Activated T-cell treated with anti-CD3 and anti-CD28 coated beads, Interleukin-2, amount 50 U/mL, for 72 hours (primary cell): ENCODE measurements at regions not wholly inside any gene's neighbourhood (a gene's known extent, or its start where the extent isn't known, plus 50 kb on each side); places are given as distances from the start of the nearest gene placed in this dataset.
"Not testable (repeated sequence)": the region's sequence is repeated elsewhere in the genome, so short reads cannot be mapped to it uniquely, and the experiment has no call there.

Source experiments
- ATAC-seq, 2 donors: fragments of 150-1000 bp; cut with Tn5 transposase; replicated peaks in 1 of 2; 2 replicates each; pipeline ENCODE4 v1.10.0; 2021; ENCODE audit warnings: moderate library complexity in 2 of 2, mild to moderate bottlenecking in 1 of 2
- DNase-seq, 2 donors: peaks; one replicate each; pipeline ENCODE4 v3.0.0; 2021 to 2022; ENCODE audit warnings: mixed read lengths in 1 of 2
- H3K27ac Mint-ChIP-seq: one replicate; pipeline ENCODE4 v1.8.0; 2022; ENCODE audit warnings: mild to moderate bottlenecking, moderate library complexity, mixed read lengths
- H3K27me3 Mint-ChIP-seq: one replicate; pipeline ENCODE4 v1.8.0; 2022; ENCODE audit warnings: low read depth, mixed read lengths
- H3K36me3 Mint-ChIP-seq, 2 donors: one replicate each; pipeline ENCODE4 v1.8.0; 2022; ENCODE audit warnings: mixed read lengths in 2 of 2, mild to moderate bottlenecking in 1 of 2; ENCODE audit not compliant: insufficient read depth in 2 of 2
- H3K4me1 Mint-ChIP-seq: one replicate; pipeline ENCODE4 v1.8.0; 2022; ENCODE audit warnings: low read depth, mixed read lengths
- H3K4me3 Mint-ChIP-seq, 2 donors: one replicate each; pipeline ENCODE4 v1.8.0; 2022; ENCODE audit warnings: mild to moderate bottlenecking in 2 of 2, mixed read lengths in 2 of 2, moderate library complexity in 2 of 2
- H3K9me3 Mint-ChIP-seq, 2 donors: one replicate each; pipeline ENCODE4 v1.8.0; 2022; ENCODE audit warnings: mixed read lengths in 2 of 2

DNA sequence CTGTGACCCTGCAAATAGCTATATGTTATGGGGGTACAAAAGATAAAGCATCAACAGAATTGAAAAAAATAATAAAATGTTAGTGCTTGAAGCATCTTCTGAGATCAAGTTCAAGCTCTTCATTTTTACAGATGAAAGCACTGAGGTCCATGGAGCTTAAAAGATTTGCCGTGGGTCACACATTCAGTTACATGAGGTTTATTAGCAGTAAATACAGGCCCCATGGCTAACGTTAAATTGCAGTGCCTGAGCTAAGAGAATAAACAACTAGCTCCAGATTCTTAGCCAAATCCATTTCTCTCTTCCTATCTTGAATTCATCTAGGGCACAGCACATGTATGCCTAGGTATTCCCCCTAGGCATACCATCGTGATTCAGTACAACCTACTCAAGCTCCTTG lies 2052.7 kb upstream of the C9orf72 start:
- no peak overlapping the region for H3K4me3 Mint-ChIP-seq
- no peaks in the 10 kb centered on the region for H3K36me3 Mint-ChIP-seq
- H3K27me3 Mint-ChIP-seq = no peaks in the 10 kb centered on the region
- no peak overlapping the region for H3K27ac Mint-ChIP-seq
- ATAC-seq (no peak), DNase-seq (no peak)
- H3K4me1 Mint-ChIP-seq = no peaks in the 10 kb centered on the region
- peaks cover 3 to 6% of the 10 kb centered on the region in 2 donors for H3K9me3 Mint-ChIP-seq

DNA sequence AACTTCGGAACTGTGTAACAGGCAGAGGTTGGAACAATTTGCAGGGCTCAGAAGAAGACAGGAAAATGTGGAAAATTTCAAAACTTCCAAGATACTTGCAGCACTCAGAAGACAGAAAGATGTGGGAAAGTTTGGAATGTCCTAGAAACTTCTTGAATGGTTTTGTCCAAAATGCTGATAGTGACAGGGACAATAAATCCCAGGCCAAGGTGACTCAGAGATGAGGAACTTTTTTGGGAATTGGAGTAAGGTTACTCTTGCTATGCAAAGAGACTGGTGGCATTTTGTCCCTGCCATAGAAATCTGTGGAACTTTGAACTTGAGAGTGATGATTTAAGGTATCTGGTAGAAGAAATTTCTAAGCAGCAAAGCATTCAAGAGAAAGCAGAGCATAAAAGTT lies 2055.6 kb upstream of the C9orf72 start:
- H3K4me3 Mint-ChIP-seq, H3K4me1 Mint-ChIP-seq, DNase-seq, H3K9me3 Mint-ChIP-seq, H3K27me3 Mint-ChIP-seq, H3K36me3 Mint-ChIP-seq, H3K27ac Mint-ChIP-seq, ATAC-seq: not testable (repeated sequence)

DNA sequence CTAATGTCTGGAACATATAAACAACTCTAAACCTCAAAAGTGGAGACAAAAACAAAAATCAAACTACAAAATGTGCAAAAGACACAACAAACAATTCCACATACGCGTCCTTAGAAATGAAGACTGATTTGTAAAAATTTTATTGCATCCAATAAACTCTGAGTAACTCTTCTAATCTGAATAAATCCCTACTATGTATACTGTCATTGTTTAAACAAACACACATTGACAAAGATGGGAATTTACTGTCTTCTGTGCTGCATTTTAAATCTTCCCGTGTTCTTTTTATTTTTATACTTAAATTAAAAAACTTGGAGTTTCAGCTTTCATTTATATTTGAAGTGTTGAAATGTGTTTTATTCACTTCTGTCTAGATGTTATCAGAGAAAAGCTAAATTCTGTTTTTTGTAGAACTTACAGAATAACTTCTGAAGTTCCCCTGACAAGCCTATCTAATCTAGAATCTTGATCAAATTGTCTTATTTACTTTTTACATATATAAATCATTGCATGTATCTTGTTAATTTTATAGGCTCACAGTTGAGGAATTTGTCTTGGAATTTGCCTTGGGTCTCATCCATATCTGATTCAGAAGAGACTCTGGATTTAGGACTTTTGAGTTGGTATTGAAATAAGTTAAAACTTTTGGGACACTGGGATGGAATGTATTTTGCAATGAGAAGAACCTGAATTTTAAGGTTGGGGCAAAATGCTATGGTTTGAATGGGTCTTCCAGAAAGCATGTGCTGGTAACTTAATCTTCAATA lies 2064.4 kb upstream of the C9orf72 start:
- Mint-ChIP-seq H3K4me3 (no peak overlapping the region), H3K27ac (no peak overlapping the region), H3K9me3 (peaks cover 0 to 3% of the 10 kb centered on the region in 2 donors), H3K27me3 (no peaks in the 10 kb centered on the region), H3K4me1 (no peaks in the 10 kb centered on the region), H3K36me3 (no peaks in the 10 kb centered on the region)
- ATAC-seq (no peak), DNase-seq (no peak)

- Mint-ChIP-seq H3K9me3 (no peaks in the 10 kb centered on the region), H3K4me3 (no peak overlapping the region), H3K27ac (no peak overlapping the region), H3K36me3 (no peaks in the 10 kb centered on the region), H3K4me1 (no peaks in the 10 kb centered on the region), H3K27me3 (no peaks in the 10 kb centered on the region)
- ATAC-seq = no peak
- no peak for DNase-seq
These were observed 2067.2 kb upstream of the C9orf72 start for GRCh38 chr9:29640507-29640906.

- no peaks in the 10 kb centered on the region for H3K36me3 Mint-ChIP-seq
- peaks cover 0 to 1% of the 10 kb centered on the region in 2 donors for H3K9me3 Mint-ChIP-seq
- H3K27me3 Mint-ChIP-seq = no peaks in the 10 kb centered on the region
- DNase-seq (no peak), ATAC-seq (no peak)
- no peak overlapping the region for H3K27ac Mint-ChIP-seq
- H3K4me1 Mint-ChIP-seq = no peaks in the 10 kb centered on the region
- H3K4me3 Mint-ChIP-seq = no peak overlapping the region
These were observed 2071.2 kb upstream of the C9orf72 start for GRCh38 chr9:29644514-29644913.

- H3K4me1 Mint-ChIP-seq = no peaks in the 10 kb centered on the region
- H3K36me3 Mint-ChIP-seq = no peaks in the 10 kb centered on the region
- no peaks in the 10 kb centered on the region for H3K27me3 Mint-ChIP-seq
- no peak overlapping the region for H3K4me3 Mint-ChIP-seq
- ATAC-seq (no peak), DNase-seq (no peak)
- peaks cover 0 to 1% of the 10 kb centered on the region in 2 donors for H3K9me3 Mint-ChIP-seq
- H3K27ac Mint-ChIP-seq = no peak overlapping the region
These were observed 2074.2 kb upstream of the C9orf72 start for GRCh38 chr9:29647451-29647850.

DNA sequence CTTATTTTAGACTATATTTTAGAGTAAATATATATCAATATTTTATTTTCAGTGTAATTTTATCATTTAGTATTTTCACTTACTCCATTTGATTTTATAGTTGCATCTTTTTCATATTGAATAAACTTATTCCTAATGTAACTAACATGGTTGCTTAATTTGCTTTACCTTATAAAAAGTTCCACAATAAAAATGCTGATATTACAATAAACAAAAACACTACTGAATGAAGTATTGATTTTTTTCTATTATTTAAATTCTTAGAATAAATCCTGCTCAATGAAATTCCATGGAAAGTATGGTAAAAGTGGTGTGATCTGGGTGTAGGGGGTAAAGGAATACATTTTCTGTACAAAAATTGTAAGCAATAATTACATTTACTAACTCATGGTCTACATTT lies 2074.9 kb upstream of the C9orf72 start:
- Mint-ChIP-seq H3K36me3 (no peaks in the 10 kb centered on the region), H3K27me3 (no peaks in the 10 kb centered on the region), H3K4me1 (no peaks in the 10 kb centered on the region), H3K4me3 (no peak overlapping the region), H3K27ac (no peak overlapping the region), H3K9me3 (peaks cover 0 to 1% of the 10 kb centered on the region in 2 donors)
- no peak for ATAC-seq
- no peak for DNase-seq

DNA sequence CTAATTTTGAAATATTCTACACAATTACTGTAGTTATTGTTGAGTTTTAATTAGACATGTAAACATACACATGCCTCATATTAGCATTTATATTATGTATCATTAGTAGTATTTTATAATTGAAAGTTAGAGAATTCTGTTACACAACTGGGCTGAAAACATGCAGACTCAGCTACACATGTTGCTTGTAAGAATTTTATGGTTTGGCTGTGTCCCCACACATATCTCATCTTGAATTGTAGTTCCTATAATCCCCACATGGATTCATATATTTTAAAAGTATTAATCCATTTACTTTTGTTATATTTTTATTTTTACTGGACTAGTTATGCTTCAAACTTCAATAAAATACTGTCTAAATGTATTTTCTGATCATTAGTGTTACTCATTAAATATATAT lies 2075.3 kb upstream of the C9orf72 start:
- no peak overlapping the region for H3K27ac Mint-ChIP-seq
- no peak for ATAC-seq
- peaks cover 0 to 1% of the 10 kb centered on the region in 2 donors for H3K9me3 Mint-ChIP-seq
- H3K4me1 Mint-ChIP-seq = no peaks in the 10 kb centered on the region
- H3K36me3 Mint-ChIP-seq = no peaks in the 10 kb centered on the region
- H3K27me3 Mint-ChIP-seq = no peaks in the 10 kb centered on the region
- no peak for DNase-seq
- no peak overlapping the region for H3K4me3 Mint-ChIP-seq

DNA sequence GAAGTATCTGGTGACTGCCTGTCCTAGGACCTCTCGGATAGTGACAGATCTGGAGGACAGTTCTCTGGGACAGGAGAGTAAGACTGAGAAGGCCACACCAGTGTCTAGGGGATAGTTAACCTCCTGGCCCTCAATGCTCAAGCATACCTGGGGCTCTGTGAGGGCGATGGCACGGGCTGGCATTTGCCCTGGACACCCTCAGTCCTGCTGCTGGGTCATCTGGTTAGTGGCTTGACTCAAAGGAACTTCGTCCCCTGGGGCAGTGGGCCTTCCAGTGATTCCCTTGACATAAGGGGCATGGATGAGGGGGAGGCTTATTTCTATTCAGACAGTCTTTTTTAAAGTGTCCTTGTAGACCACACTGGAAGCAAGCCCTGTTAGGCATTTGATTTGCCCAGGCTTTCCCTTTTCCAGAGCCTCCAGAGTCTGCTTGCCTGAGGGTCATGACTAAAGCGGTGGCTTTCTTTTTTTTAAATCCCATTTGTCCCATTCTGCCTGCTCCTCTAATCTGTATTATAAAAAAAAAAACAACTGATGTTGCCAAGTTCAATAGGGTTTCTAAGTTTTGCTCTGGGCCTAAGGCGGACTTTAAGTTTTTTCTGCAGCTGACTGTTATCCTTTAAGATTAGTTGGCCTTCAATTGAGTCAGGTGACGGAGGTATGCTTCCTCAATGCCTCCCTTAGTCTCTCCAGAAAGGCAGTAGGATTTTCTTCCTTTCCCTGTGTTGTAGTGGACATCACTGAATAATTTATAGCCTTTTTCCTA lies 2083.5 kb upstream of the C9orf72 start:
- Mint-ChIP-seq H3K4me1 (no peaks in the 10 kb centered on the region), H3K27ac (no peak overlapping the region), H3K9me3 (peaks cover 3 to 7% of the 10 kb centered on the region in 2 donors), H3K4me3 (no peak overlapping the region), H3K27me3 (no peaks in the 10 kb centered on the region), H3K36me3 (no peaks in the 10 kb centered on the region)
- DNase-seq (no peak), ATAC-seq (no peak)

- no peak for ATAC-seq
- Mint-ChIP-seq H3K27me3 (no peaks in the 10 kb centered on the region), H3K4me1 (no peaks in the 10 kb centered on the region)
These were observed 2084.5 kb upstream of the C9orf72 start for GRCh38 chr9:29657821-29658220.

DNA sequence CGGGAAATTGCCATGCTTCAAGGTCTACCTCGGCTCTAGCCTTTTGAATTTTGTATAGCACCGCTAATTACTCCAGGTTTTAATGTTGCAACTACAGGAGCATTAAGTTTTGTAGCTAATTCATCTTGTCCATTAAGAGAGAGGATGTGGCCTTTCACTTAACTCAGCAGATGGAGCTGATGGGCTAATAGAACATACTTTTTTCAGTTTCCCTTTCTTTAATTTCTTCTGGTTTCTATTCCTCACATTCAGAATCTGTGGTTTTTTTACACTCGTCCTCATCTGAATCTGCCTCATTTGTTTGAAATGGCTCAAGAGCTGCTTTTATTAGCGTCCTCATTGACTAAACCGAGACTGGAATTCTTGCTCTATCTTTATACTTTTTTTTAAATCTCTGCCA lies 2085.7 kb upstream of the C9orf72 start:
- no peak overlapping the region for H3K4me3 Mint-ChIP-seq
- no peak for ATAC-seq
- H3K27ac Mint-ChIP-seq = no peak overlapping the region
- DNase-seq = no peak
- no peaks in the 10 kb centered on the region for H3K27me3 Mint-ChIP-seq
- peaks cover 3 to 10% of the 10 kb centered on the region in 2 donors for H3K9me3 Mint-ChIP-seq
- H3K36me3 Mint-ChIP-seq = no peaks in the 10 kb centered on the region
- H3K4me1 Mint-ChIP-seq = no peaks in the 10 kb centered on the region

More at GRCh38 chr9:29657821-29658220, 2084.5 kb upstream of the C9orf72 start:
- DNase-seq = no peak
- peaks cover 3 to 7% of the 10 kb centered on the region in 2 donors for H3K9me3 Mint-ChIP-seq
- no peak overlapping the region for H3K4me3 Mint-ChIP-seq
- H3K27ac Mint-ChIP-seq = no peak overlapping the region
- no peaks in the 10 kb centered on the region for H3K36me3 Mint-ChIP-seq

- H3K27me3 Mint-ChIP-seq = no peaks in the 10 kb centered on the region
- H3K36me3 Mint-ChIP-seq = no peaks in the 10 kb centered on the region
- ATAC-seq (no peak), DNase-seq (no peak)
- H3K9me3 Mint-ChIP-seq = peaks cover 3 to 11% of the 10 kb centered on the region in 2 donors
- H3K27ac Mint-ChIP-seq = no peak overlapping the region
- H3K4me1 Mint-ChIP-seq = no peaks in the 10 kb centered on the region
- no peak overlapping the region for H3K4me3 Mint-ChIP-seq
These were observed 2086.5 kb upstream of the C9orf72 start for GRCh38 chr9:29659736-29660135.

- no peak for ATAC-seq
- H3K36me3 Mint-ChIP-seq = no peaks in the 10 kb centered on the region
- no peak for DNase-seq
- H3K27me3 Mint-ChIP-seq = no peaks in the 10 kb centered on the region
- no peak overlapping the region for H3K4me3 Mint-ChIP-seq
- no peaks in the 10 kb centered on the region for H3K4me1 Mint-ChIP-seq
- peaks cover 3 to 6% of the 10 kb centered on the region in 2 donors for H3K9me3 Mint-ChIP-seq
- no peak overlapping the region for H3K27ac Mint-ChIP-seq
These were observed 2095.5 kb upstream of the C9orf72 start for GRCh38 chr9:29668732-29669131.
